ENCODE measurements at regions not wholly inside any gene's neighbourhood (a gene's known extent, or its start where the extent isn't known, plus 50 kb on each side); places are given as distances from the start of the nearest gene placed in this dataset.

GRCh38 chr4:33650036-33650435 lies 2594.3 kb downstream of the ARAP2 start:
- TF ChIP-seq ISL1 (CRISPR knock-in tag; IDR thresholded peaks at IDR 0.05) (no peak), GLIS3 (CRISPR knock-in tag; IDR thresholded peaks at IDR 0.05) (no peak), ZFP3 (CRISPR knock-in tag; IDR thresholded peaks at IDR 0.05) (no peak), TCF4 (CRISPR knock-in tag; IDR thresholded peaks at IDR 0.05; ENCODE audit: borderline replicate concordance) (no peak), OSR1 (CRISPR knock-in tag; IDR thresholded peaks at IDR 0.05) (no peak), ZNF70 (CRISPR knock-in tag; IDR thresholded peaks at IDR 0.05) (no peak), POU6F1 (CRISPR knock-in tag; IDR thresholded peaks at IDR 0.05; ENCODE audit: borderline replicate concordance, low read depth) (no peak), TOX (CRISPR knock-in tag; IDR thresholded peaks at IDR 0.05; ENCODE audit: borderline replicate concordance) (no peak), ZFP30 (CRISPR knock-in tag; IDR thresholded peaks at IDR 0.05) (no peak), ESRRG (CRISPR knock-in tag; IDR thresholded peaks at IDR 0.05) (no peak), CREB5 (CRISPR knock-in tag; IDR thresholded peaks at IDR 0.05; ENCODE audit: low read depth) (no peak), PPARA (CRISPR knock-in tag; IDR thresholded peaks at IDR 0.05; ENCODE audit: borderline replicate concordance) (no peak), TSHZ2 (CRISPR knock-in tag; IDR thresholded peaks at IDR 0.05) (no peak), ZC3H10 (CRISPR knock-in tag; IDR thresholded peaks at IDR 0.05) (no peak), PATZ1 (CRISPR knock-in tag; IDR thresholded peaks at IDR 0.05; ENCODE audit: borderline replicate concordance) (no peak), SNAI2 (CRISPR knock-in tag; IDR thresholded peaks at IDR 0.05) (no peak)
- TF ChIP-seq, protein P1, sequence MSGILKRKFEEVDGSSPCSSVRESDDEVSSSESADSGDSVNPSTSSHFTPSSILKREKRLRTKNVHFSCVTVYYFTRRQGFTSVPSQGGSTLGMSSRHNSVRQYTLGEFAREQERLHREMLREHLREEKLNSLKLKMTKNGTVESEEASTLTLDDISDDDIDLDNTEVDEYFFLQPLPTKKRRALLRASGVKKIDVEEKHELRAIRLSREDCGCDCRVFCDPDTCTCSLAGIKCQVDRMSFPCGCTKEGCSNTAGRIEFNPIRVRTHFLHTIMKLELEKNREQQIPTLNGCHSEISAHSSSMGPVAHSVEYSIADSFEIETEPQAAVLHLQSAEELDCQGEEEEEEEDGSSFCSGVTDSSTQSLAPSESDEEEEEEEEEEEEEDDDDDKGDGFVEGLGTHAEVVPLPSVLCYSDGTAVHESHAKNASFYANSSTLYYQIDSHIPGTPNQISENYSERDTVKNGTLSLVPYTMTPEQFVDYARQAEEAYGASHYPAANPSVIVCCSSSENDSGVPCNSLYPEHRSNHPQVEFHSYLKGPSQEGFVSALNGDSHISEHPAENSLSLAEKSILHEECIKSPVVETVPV (CRISPR knock-in tag; IDR thresholded peaks at IDR 0.05), result no peak
- ATAC-seq, result no peak

DNA sequence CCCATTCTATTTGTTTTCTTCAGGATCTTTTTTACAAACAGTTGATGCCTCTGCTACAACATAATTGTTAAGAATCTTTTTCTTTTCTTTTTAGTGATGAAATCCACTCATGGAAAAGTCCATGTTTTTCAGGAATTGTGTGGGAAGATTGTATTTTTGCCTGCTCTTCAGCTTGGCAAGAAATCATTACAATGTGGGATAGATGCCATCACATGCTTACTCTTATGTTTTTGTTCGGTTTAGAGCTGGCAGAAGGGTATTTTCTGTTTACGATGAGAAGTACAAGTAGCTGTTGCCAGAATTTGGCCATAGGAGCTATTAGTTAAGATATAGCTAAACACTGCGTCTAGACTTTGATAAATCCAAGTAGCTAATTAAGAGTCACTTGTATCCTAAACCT lies 2585.3 kb downstream of the ARAP2 start:
- ATAC-seq, result no peak
- no peak for TF ChIP-seq ISL1 (CRISPR knock-in tag; IDR thresholded peaks at IDR 0.05)
- no peak for TF ChIP-seq ARNTL (CRISPR knock-in tag; IDR thresholded peaks at IDR 0.05; ENCODE audit: borderline replicate concordance, low read depth)
- TF ChIP-seq, protein P1 (CRISPR knock-in tag; IDR thresholded peaks at IDR 0.05), result no peak
- TF ChIP-seq SNAI2 (CRISPR knock-in tag; IDR thresholded peaks at IDR 0.05), result no peak

GRCh38 chr4:33661636-33662035 lies 2582.7 kb downstream of the ARAP2 start:
- no peak for ATAC-seq
- TF ChIP-seq SNAI2 (CRISPR knock-in tag; IDR thresholded peaks at IDR 0.05), result no peak
- TF ChIP-seq ISL1 (CRISPR knock-in tag; IDR thresholded peaks at IDR 0.05), result no peak
- no peak for TF ChIP-seq ZFP3 (CRISPR knock-in tag; IDR thresholded peaks at IDR 0.05)
- no peak for TF ChIP-seq TCF4 (CRISPR knock-in tag; IDR thresholded peaks at IDR 0.05; ENCODE audit: borderline replicate concordance)
- no peak for TF ChIP-seq PPARA (CRISPR knock-in tag; IDR thresholded peaks at IDR 0.05; ENCODE audit: borderline replicate concordance)
- no peak for TF ChIP-seq ZC3H10 (CRISPR knock-in tag; IDR thresholded peaks at IDR 0.05)

All from SK-N-SH treated with all-trans-retinoic acid at 6 μM for 48 hours (cell line).